ENCODE measurements at regions not wholly inside any gene's neighbourhood (a gene's known extent, or its start where the extent isn't known, plus 50 kb on each side); places are given as distances from the start of the nearest gene placed in this dataset.

DNA sequence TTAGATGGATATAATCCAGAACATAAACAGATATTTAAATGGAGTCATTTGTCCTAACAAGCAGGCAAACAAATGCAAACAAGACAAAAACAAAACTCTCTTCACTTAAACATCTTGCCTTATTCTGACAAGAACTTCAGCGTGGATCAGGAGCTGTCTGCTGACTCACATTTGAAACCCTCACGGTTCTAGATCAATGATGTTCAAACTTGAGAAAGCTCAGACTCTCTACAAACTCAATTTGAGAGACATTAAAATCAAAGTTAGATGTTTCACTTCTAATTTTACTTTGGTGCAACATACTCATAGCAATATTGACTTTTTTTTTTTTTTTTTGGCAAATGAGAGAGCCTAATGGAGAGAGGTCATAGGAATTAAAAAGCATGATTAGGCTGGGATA is 362.8 kb upstream of the SLC14A2 start:
- Histone ChIP-seq H3K9me3 (ENCODE audit: insufficient read depth, low read depth, low read length) (no peaks in the 10 kb centered on the region), H3K36me3 (ENCODE audit: insufficient read depth, low read depth, low read length) (no peaks in the 10 kb centered on the region), H3K27me3 (ENCODE audit: insufficient read depth, low read length) (no peaks in the 10 kb centered on the region), H3K4me3 (ENCODE audit: low read length) (no peak overlapping the region), H3K4me1 (ENCODE audit: insufficient read depth, low read length) (no peaks in the 10 kb centered on the region), H3K27ac (ENCODE audit: low read length) (no peak overlapping the region), H3K9ac (ENCODE audit: low read depth, low read length) (no peak overlapping the region)

DNA sequence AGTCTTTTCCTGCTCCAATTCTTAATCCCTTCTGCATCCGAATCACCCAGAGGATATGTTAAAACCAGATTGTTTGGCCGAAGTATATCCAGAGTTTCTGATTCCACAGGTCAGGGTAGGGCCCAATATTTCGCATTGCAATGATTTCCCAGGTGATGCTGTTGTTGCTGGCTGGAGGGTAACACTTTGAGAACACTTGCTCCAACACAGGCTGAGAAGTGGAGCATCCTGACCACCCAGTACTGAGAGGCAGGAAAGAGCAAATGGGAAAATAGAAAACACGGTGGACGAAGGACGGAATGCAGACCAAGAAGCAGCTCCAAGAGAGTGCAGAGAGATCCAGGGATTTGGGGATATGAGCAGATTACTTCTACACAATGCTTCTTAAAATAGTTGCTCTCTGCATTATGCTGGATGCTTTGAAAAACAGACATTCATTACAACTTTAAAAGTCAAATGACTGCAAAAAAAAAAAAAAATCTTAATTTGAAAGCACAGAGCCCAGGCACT is 362.2 kb upstream of the SLC14A2 start:
- no peak overlapping the region for H3K27ac ChIP-seq (ENCODE audit: low read length)
- no peak overlapping the region for H3K9ac ChIP-seq (ENCODE audit: low read depth, low read length)
- no peak overlapping the region for H3K4me3 ChIP-seq (ENCODE audit: low read length)
- H3K36me3 ChIP-seq (ENCODE audit: insufficient read depth, low read depth, low read length) = no peaks in the 10 kb centered on the region
- no peaks in the 10 kb centered on the region for H3K9me3 ChIP-seq (ENCODE audit: insufficient read depth, low read depth, low read length)
- H3K4me1 ChIP-seq (ENCODE audit: insufficient read depth, low read length) = no peaks in the 10 kb centered on the region
- no peaks in the 10 kb centered on the region for H3K27me3 ChIP-seq (ENCODE audit: insufficient read depth, low read length)

DNA sequence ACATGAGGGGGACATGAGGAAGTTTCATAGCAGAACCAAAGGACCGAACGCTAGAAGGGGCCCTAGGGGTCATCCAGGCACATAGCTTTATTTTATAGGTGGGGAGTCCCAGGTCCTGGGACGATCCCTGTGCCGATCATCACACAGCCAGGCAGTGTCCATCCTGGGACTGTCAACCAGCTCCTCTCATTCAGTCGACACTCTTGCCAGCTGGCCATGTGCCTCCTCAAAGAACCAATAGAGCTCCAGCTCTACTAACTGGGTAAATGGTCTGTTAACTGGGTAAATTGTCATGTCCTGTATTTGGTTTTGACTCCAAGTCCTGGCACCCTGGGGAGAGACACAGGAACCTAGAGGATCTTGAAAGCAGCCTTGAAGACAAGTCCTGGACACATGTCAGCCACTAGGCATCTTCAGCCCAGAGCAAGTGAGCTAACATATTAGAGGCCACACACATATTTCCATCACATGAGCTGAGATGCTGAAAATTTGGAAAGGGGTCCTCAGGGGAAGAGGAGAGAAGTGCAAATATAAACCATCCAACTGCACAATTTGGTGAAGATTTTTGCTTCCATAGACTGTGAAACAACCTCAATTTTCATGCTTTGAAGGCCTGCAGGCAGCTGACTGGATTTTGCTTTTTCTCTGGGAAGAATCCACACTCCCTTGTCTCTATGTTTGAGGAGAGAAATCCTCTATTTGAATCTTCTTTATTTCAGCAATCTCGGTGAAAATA is 361.1 kb upstream of the SLC14A2 start:
- no peaks in the 10 kb centered on the region for H3K9me3 ChIP-seq (ENCODE audit: insufficient read depth, low read depth, low read length)
- no peak overlapping the region for H3K27ac ChIP-seq (ENCODE audit: low read length)
- H3K9ac ChIP-seq (ENCODE audit: low read depth, low read length) = no peak overlapping the region
- H3K4me3 ChIP-seq (ENCODE audit: low read length) = no peak overlapping the region
- H3K27me3 ChIP-seq (ENCODE audit: insufficient read depth, low read length) = no peaks in the 10 kb centered on the region
- H3K4me1 ChIP-seq (ENCODE audit: insufficient read depth, low read length) = no peaks in the 10 kb centered on the region
- H3K36me3 ChIP-seq (ENCODE audit: insufficient read depth, low read depth, low read length) = no peaks in the 10 kb centered on the region

DNA sequence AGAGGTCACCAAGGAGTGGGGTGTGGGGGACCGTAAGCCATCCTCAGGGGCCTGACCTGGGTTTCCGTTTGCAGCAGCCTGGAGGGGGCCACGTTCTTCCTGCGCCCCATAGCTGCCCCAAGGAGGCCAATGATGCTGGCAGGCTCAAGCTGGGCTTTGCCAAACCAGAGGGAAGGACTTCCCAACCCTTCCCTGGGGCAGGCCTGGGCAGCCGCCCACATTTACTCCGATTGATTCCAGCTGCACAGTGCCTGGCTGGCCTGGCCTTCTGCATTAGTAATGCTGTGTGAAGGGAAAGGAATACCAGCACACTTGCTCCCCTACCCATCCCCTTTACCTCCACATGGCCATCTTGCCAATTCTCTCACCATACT is 360.6 kb upstream of the SLC14A2 start:
- H3K27ac ChIP-seq (ENCODE audit: low read length) = no peak overlapping the region
- no peaks in the 10 kb centered on the region for H3K9me3 ChIP-seq (ENCODE audit: insufficient read depth, low read depth, low read length)
- H3K4me1 ChIP-seq (ENCODE audit: insufficient read depth, low read length) = no peaks in the 10 kb centered on the region
- no peak overlapping the region for H3K9ac ChIP-seq (ENCODE audit: low read depth, low read length)
- H3K27me3 ChIP-seq (ENCODE audit: insufficient read depth, low read length) = no peaks in the 10 kb centered on the region
- no peaks in the 10 kb centered on the region for H3K36me3 ChIP-seq (ENCODE audit: insufficient read depth, low read depth, low read length)
- H3K4me3 ChIP-seq (ENCODE audit: low read length) = no peak overlapping the region

DNA sequence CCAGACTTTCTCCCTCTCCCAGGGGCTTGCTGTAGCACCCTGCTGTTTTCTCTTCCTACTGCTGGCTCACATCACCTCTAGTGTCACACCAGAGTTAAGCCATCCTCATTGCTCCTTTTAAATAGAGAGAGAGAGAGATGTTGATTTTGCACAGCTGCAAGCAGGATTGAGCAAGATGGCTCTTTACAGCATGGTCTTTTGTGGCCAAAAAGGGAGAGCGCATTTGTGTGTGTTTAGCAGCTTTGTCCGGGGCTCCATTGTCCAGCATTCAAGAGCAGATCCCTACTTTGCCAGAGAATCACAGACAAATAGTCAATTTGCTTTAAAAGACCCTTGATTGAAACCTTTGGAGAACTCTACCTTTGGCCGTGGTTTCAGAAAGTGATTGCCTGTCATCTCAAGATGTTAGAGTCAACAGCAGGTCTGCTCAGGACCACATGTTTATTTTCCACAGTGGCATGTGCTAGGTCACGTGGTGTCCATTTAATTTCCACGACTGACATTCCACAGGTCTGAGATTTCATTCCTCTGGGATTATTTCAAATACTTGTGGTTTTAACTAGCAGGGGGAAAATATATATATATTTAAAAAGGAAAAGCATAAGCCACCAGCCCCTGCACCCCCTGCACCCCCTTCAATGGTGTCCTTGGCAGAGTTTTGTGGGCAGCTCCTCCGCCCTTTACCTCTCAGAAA is 359.9 kb upstream of the SLC14A2 start:
- H3K27ac ChIP-seq (ENCODE audit: low read length) = no peak overlapping the region
- H3K4me3 ChIP-seq (ENCODE audit: low read length) = no peak overlapping the region
- no peaks in the 10 kb centered on the region for H3K27me3 ChIP-seq (ENCODE audit: insufficient read depth, low read length)
- no peak overlapping the region for H3K9ac ChIP-seq (ENCODE audit: low read depth, low read length)
- no peaks in the 10 kb centered on the region for H3K9me3 ChIP-seq (ENCODE audit: insufficient read depth, low read depth, low read length)
- no peaks in the 10 kb centered on the region for H3K4me1 ChIP-seq (ENCODE audit: insufficient read depth, low read length)
- H3K36me3 ChIP-seq (ENCODE audit: insufficient read depth, low read depth, low read length) = no peaks in the 10 kb centered on the region

DNA sequence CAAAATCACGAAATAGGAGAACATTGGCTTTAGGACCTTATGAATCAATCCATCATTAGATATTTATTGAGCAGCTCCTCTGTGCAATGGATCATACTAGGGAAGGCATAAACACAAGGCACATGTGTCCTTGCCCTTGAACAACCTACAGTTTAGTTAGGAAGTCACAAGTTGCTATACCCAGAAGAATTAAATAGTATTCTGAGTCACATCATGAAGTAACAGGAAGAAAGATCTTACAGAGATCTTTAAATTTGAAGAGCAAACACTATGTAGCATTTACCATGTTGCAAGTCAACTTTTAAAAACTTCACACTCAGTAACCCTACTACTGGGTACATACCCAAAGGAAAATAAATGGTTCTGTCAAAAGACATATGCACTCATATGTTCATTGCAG is 355.2 kb upstream of the SLC14A2 start:
- Histone ChIP-seq H3K36me3 (ENCODE audit: insufficient read depth, low read depth, low read length) (no peaks in the 10 kb centered on the region), H3K4me1 (ENCODE audit: insufficient read depth, low read length) (no peaks in the 10 kb centered on the region), H3K27ac (ENCODE audit: low read length) (no peak overlapping the region), H3K4me3 (ENCODE audit: low read length) (no peak overlapping the region), H3K9me3 (ENCODE audit: insufficient read depth, low read depth, low read length) (no peaks in the 10 kb centered on the region), H3K27me3 (ENCODE audit: insufficient read depth, low read length) (no peaks in the 10 kb centered on the region), H3K9ac (ENCODE audit: low read depth, low read length) (no peak overlapping the region)

DNA sequence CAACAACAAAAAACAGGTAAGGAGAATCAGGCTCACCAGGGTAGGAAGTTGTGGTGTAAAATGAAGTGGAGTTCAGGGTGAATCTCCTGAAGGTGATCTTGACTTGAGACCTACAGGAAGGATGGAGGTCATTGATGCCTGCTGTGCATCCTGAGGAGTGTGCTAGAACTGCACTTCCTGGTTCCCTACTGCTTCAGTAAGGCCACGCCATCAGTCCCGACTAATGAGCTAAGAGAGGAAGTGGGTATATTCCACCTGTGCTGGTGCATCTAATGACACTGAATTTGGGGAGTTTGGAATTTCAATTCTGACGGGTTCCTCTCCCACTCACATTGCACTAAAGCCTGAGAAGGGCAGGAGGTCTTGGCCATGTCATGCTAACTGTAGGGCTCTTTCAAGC is 349.3 kb upstream of the SLC14A2 start:
- Histone ChIP-seq H3K4me1 (ENCODE audit: insufficient read depth, low read length) (no peaks in the 10 kb centered on the region), H3K9me3 (ENCODE audit: insufficient read depth, low read depth, low read length) (no peaks in the 10 kb centered on the region), H3K27me3 (ENCODE audit: insufficient read depth, low read length) (no peaks in the 10 kb centered on the region), H3K36me3 (ENCODE audit: insufficient read depth, low read depth, low read length) (no peaks in the 10 kb centered on the region), H3K9ac (ENCODE audit: low read depth, low read length) (no peak overlapping the region), H3K27ac (ENCODE audit: low read length) (no peak overlapping the region), H3K4me3 (ENCODE audit: low read length) (no peak overlapping the region)

DNA sequence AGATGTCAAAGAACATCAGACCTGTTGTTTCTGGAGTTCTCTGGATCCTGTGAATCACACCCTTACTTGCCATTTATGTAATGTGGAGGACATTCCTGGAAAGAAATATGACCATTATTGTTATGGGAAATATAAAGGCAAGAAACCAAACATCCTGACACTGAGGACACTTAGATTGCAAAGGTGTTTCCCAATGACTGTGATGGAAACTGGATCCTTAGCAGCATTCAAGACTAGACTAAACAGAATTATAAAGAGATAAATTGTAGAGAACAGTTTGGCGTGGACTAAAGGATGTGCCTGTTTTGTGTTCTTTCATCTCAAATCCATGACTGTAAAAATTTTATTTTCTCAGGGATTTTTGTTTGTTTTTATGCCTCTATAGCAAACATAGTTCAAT is 347.7 kb upstream of the SLC14A2 start:
- Histone ChIP-seq H3K27me3 (ENCODE audit: insufficient read depth, low read length) (no peaks in the 10 kb centered on the region), H3K27ac (ENCODE audit: low read length) (no peak overlapping the region), H3K36me3 (ENCODE audit: insufficient read depth, low read depth, low read length) (no peaks in the 10 kb centered on the region), H3K4me3 (ENCODE audit: low read length) (no peak overlapping the region), H3K9me3 (ENCODE audit: insufficient read depth, low read depth, low read length) (no peaks in the 10 kb centered on the region), H3K9ac (ENCODE audit: low read depth, low read length) (no peak overlapping the region), H3K4me1 (ENCODE audit: insufficient read depth, low read length) (no peaks in the 10 kb centered on the region)

DNA sequence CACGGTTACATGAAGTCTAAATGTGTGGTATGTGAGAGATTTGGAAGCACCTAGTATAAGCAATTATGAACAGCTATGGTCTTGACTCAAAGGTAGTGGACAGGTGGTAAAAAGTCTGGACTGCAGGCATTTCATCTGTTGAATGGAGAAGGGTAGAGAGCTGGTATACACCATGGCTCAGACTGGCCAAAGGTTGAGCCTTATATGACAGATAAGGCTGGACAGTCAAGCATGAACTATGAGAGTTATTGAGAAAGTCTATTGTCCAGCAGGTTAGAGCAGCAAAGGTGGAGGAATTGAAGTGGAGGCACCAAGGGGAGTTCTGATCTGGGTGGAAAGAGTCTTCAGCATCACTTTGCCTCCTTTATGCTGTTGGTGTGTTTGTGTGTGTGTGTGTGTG is 346.7 kb upstream of the SLC14A2 start:
- Histone ChIP-seq H3K27me3 (ENCODE audit: insufficient read depth, low read length) (no peaks in the 10 kb centered on the region), H3K36me3 (ENCODE audit: insufficient read depth, low read depth, low read length) (no peaks in the 10 kb centered on the region), H3K9me3 (ENCODE audit: insufficient read depth, low read depth, low read length) (no peaks in the 10 kb centered on the region), H3K27ac (ENCODE audit: low read length) (no peak overlapping the region), H3K9ac (ENCODE audit: low read depth, low read length) (no peak overlapping the region), H3K4me3 (ENCODE audit: low read length) (no peak overlapping the region), H3K4me1 (ENCODE audit: insufficient read depth, low read length) (no peaks in the 10 kb centered on the region)

DNA sequence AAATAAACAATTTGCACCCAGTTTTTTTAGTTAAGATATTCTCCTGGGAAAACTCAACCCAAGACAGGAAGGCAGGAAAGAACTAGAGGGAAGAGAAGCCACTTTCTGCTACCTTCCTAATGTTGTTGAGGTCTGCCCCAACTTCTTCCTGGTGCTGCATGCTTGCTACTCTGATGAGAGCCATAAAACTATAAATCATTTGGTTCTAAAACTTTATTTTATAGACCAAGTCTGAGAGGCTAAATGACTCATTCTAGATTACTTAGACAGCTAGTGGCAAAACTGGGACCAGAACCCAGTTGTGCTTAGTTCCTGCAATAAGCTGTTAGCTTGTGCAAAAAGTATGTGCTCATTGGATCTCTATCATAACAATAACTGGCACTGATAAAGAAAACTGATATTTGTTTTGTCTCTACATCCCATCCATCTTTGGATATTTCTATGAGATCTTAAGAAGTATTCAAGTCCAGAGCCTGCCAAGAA is 344.9 kb upstream of the SLC14A2 start:
- Histone ChIP-seq H3K36me3 (ENCODE audit: insufficient read depth, low read depth, low read length) (no peaks in the 10 kb centered on the region), H3K9me3 (ENCODE audit: insufficient read depth, low read depth, low read length) (peaks cover 2% of the 10 kb centered on the region; the same call in 1 of the 2 replicates), H3K9ac (ENCODE audit: low read depth, low read length) (no peak overlapping the region), H3K27me3 (ENCODE audit: insufficient read depth, low read length) (no peaks in the 10 kb centered on the region), H3K4me1 (ENCODE audit: insufficient read depth, low read length) (no peaks in the 10 kb centered on the region), H3K27ac (ENCODE audit: low read length) (no peak overlapping the region), H3K4me3 (ENCODE audit: low read length) (no peak overlapping the region)

DNA sequence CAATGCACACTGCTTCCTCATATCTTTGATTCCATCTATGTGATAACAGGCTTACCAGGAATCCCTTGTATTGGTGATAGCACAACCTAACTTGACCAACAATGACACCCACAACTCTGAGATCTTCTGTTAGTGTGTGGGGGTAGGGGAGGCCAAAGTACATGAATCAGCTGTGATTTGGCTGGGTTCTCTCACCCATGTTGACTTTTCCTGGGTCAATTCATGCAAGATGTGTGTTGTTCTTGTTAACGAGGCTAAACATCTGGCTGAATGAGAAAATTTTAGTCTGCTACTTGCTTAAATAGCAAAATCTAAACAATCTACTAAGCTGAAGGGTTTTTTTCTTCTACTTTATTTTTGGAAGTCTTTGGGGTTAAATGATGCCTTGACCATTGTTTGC is 341.2 kb upstream of the SLC14A2 start:
- Histone ChIP-seq H3K4me1 (ENCODE audit: insufficient read depth, low read length) (no peaks in the 10 kb centered on the region), H3K36me3 (ENCODE audit: insufficient read depth, low read depth, low read length) (no peaks in the 10 kb centered on the region), H3K27me3 (ENCODE audit: insufficient read depth, low read length) (no peaks in the 10 kb centered on the region), H3K9ac (ENCODE audit: low read depth, low read length) (no peak overlapping the region), H3K27ac (ENCODE audit: low read length) (no peak overlapping the region), H3K9me3 (ENCODE audit: insufficient read depth, low read depth, low read length) (peaks cover 3% of the 10 kb centered on the region; the same call in 1 of the 2 replicates), H3K4me3 (ENCODE audit: low read length) (no peak overlapping the region)

Data from iPS-20b (cell line).